Central memory CD8-positive, alpha-beta T cell (primary cell): ENCODE measurements at regions not wholly inside any gene's neighbourhood (a gene's known extent, or its start where the extent isn't known, plus 50 kb on each side); places are given as distances from the start of the nearest gene placed in this dataset.

Experiments
- ATAC-seq: fragments of 150-1000 bp; cut with Tn5 transposase; replicated peaks from 2 replicates; pipeline ENCODE4 v1.10.0; 2022; ENCODE audit warnings: mild to moderate bottlenecking, moderate FRiP score, moderate number of reproducible peaks; ENCODE audit not compliant: poor library complexity, severe bottlenecking; ENCODE audit errors: extremely low read depth
- DNase-seq, 2 donors: peaks; one replicate each; pipeline ENCODE4 v3.0.0; 2021; ENCODE audit warnings: low spot score in 2 of 2
- H3K27ac Mint-ChIP-seq: one replicate; pipeline ENCODE4 v1.8.0; 2022; ENCODE audit warnings: low read depth, mild to moderate bottlenecking, moderate library complexity, mixed read lengths
- H3K27me3 Mint-ChIP-seq: one replicate; pipeline ENCODE4 v1.8.0; 2022; ENCODE audit warnings: mixed read lengths
- H3K36me3 Mint-ChIP-seq: one replicate; pipeline ENCODE4 v1.8.0; 2022; ENCODE audit warnings: mild to moderate bottlenecking, moderate library complexity, mixed read lengths; ENCODE audit not compliant: insufficient read depth
- H3K4me1 Mint-ChIP-seq: one replicate; pipeline ENCODE4 v1.8.0; 2022; ENCODE audit warnings: mixed read lengths
- H3K4me3 Mint-ChIP-seq: one replicate; pipeline ENCODE4 v1.8.0; 2022; ENCODE audit warnings: mild to moderate bottlenecking, moderate library complexity, mixed read lengths
- H3K9me3 Mint-ChIP-seq: one replicate; pipeline ENCODE4 v1.8.0; 2022; ENCODE audit warnings: mixed read lengths

GRCh38 chr19:30699871-30700280 is 327.7 kb downstream of the ZNF536 start:
- H3K4me3 Mint-ChIP-seq = no peak overlapping the region
- no peaks in the 10 kb centered on the region for H3K9me3 Mint-ChIP-seq
- no peaks in the 10 kb centered on the region for H3K36me3 Mint-ChIP-seq
- DNase-seq (no peak), ATAC-seq (no peak)
- H3K27me3 Mint-ChIP-seq = peaks cover 6% of the 10 kb centered on the region
- no peak overlapping the region for H3K27ac Mint-ChIP-seq
- no peaks in the 10 kb centered on the region for H3K4me1 Mint-ChIP-seq

GRCh38 chr19:30696514-30696913 is 324.3 kb downstream of the ZNF536 start:
- Mint-ChIP-seq H3K36me3 (no peaks in the 10 kb centered on the region), H3K27me3 (peaks cover 39% of the 10 kb centered on the region), H3K27ac (no peak overlapping the region), H3K4me3 (no peak overlapping the region), H3K9me3 (no peaks in the 10 kb centered on the region), H3K4me1 (peaks cover 3% of the 10 kb centered on the region)
- DNase-seq = no peak
- no peak for ATAC-seq

- Mint-ChIP-seq H3K4me1 (peaks cover 5% of the 10 kb centered on the region), H3K9me3 (no peaks in the 10 kb centered on the region), H3K27ac (no peak overlapping the region), H3K27me3 (peaks cover 51% of the 10 kb centered on the region), H3K36me3 (no peaks in the 10 kb centered on the region), H3K4me3 (no peak overlapping the region)
- DNase-seq (no peak), ATAC-seq (no peak)
These were observed 323.1 kb downstream of the ZNF536 start for GRCh38 chr19:30695171-30695875.

GRCh38 chr19:30694156-30694755 is 322.1 kb downstream of the ZNF536 start:
- H3K27me3 Mint-ChIP-seq = peaks cover 62% of the 10 kb centered on the region

GRCh38 chr19:30692879-30693503 is 320.8 kb downstream of the ZNF536 start:
- Mint-ChIP-seq H3K4me1 (peaks cover 5% of the 10 kb centered on the region), H3K4me3 (no peak overlapping the region), H3K36me3 (no peaks in the 10 kb centered on the region), H3K27me3 (peaks cover 74% of the 10 kb centered on the region), H3K9me3 (no peaks in the 10 kb centered on the region), H3K27ac (no peak overlapping the region)
- no peak for ATAC-seq
- no peak for DNase-seq

More at GRCh38 chr19:30694156-30694755, 322.1 kb downstream of the ZNF536 start:
- Mint-ChIP-seq H3K4me1 (peaks cover 5% of the 10 kb centered on the region), H3K27ac (no peak overlapping the region), H3K4me3 (no peak overlapping the region), H3K36me3 (no peaks in the 10 kb centered on the region), H3K9me3 (no peaks in the 10 kb centered on the region)
- no peak for ATAC-seq
- no peak for DNase-seq

- H3K27me3 Mint-ChIP-seq = peaks cover 81% of the 10 kb centered on the region
- H3K4me3 Mint-ChIP-seq = no peak overlapping the region
- no peaks in the 10 kb centered on the region for H3K36me3 Mint-ChIP-seq
- DNase-seq (no peak), ATAC-seq (no peak)
- no peak overlapping the region for H3K27ac Mint-ChIP-seq
- H3K4me1 Mint-ChIP-seq = peaks cover 5% of the 10 kb centered on the region
- no peaks in the 10 kb centered on the region for H3K9me3 Mint-ChIP-seq
These were observed 320.1 kb downstream of the ZNF536 start for GRCh38 chr19:30692181-30692811.

GRCh38 chr19:30691819-30692166 is 319.6 kb downstream of the ZNF536 start:
- peaks cover 5% of the 10 kb centered on the region for H3K4me1 Mint-ChIP-seq
- H3K27me3 Mint-ChIP-seq = peaks cover 86% of the 10 kb centered on the region
- H3K27ac Mint-ChIP-seq = no peak overlapping the region
- H3K9me3 Mint-ChIP-seq = no peaks in the 10 kb centered on the region
- DNase-seq (no peak), ATAC-seq (no peak)
- H3K36me3 Mint-ChIP-seq = no peaks in the 10 kb centered on the region
- H3K4me3 Mint-ChIP-seq = no peak overlapping the region

- ATAC-seq = no peak
- DNase-seq = no peak
- no peak overlapping the region for H3K27ac Mint-ChIP-seq
- no peaks in the 10 kb centered on the region for H3K36me3 Mint-ChIP-seq
- no peaks in the 10 kb centered on the region for H3K9me3 Mint-ChIP-seq
- peaks cover 93% of the 10 kb centered on the region for H3K27me3 Mint-ChIP-seq
- peaks cover 5% of the 10 kb centered on the region for H3K4me1 Mint-ChIP-seq
- no peak overlapping the region for H3K4me3 Mint-ChIP-seq
These were observed 319.0 kb downstream of the ZNF536 start for GRCh38 chr19:30690935-30691818.

- Mint-ChIP-seq H3K4me1 (peaks cover 5% of the 10 kb centered on the region), H3K9me3 (no peaks in the 10 kb centered on the region), H3K27me3 (peaks cover 99% of the 10 kb centered on the region), H3K27ac (no peak overlapping the region), H3K36me3 (no peaks in the 10 kb centered on the region), H3K4me3 (no peak overlapping the region)
- DNase-seq (no peak), ATAC-seq (no peak)
These were observed 318.3 kb downstream of the ZNF536 start for GRCh38 chr19:30690525-30690924.

GRCh38 chr19:30689474-30689873 is 317.3 kb downstream of the ZNF536 start:
- no peak for DNase-seq
- ATAC-seq = no peak
- Mint-ChIP-seq H3K27me3 (peaks cover 95% of the 10 kb centered on the region), H3K27ac (no peak overlapping the region), H3K4me1 (peaks cover 5% of the 10 kb centered on the region), H3K9me3 (no peaks in the 10 kb centered on the region), H3K4me3 (no peak overlapping the region), H3K36me3 (no peaks in the 10 kb centered on the region)

- H3K4me3 Mint-ChIP-seq = no peak overlapping the region
- peaks cover 95% of the 10 kb centered on the region for H3K27me3 Mint-ChIP-seq
- ATAC-seq (no peak), DNase-seq (no peak)
- peaks cover 5% of the 10 kb centered on the region for H3K4me1 Mint-ChIP-seq
- no peaks in the 10 kb centered on the region for H3K9me3 Mint-ChIP-seq
- H3K36me3 Mint-ChIP-seq = no peaks in the 10 kb centered on the region
- no peak overlapping the region for H3K27ac Mint-ChIP-seq
These were observed 316.5 kb downstream of the ZNF536 start for GRCh38 chr19:30688696-30689095.
